IPS-20b (cell line): ENCODE measurements at regions not wholly inside any gene's neighbourhood (a gene's known extent, or its start where the extent isn't known, plus 50 kb on each side); places are given as distances from the start of the nearest gene placed in this dataset.

Source experiments
- H3K27ac ChIP-seq: one replicate; pipeline ENCODE4 v1.5.1; 2013; ENCODE audit warnings: low read length
- H3K27me3 ChIP-seq: 2 replicates; pipeline ENCODE4 v1.6.1; 2013; ENCODE audit warnings: mild to moderate bottlenecking, low read length, inconsistent platforms; ENCODE audit not compliant: insufficient read depth
- H3K36me3 ChIP-seq: 2 replicates; pipeline ENCODE4 v1.6.1; 2013; ENCODE audit warnings: low read depth, mild to moderate bottlenecking, inconsistent platforms, low read length, moderate library complexity; ENCODE audit not compliant: insufficient read depth
- H3K4me1 ChIP-seq: 2 replicates; pipeline ENCODE4 v1.6.1; 2013; ENCODE audit warnings: mild to moderate bottlenecking, control low read depth, inconsistent platforms, low read length, moderate library complexity; ENCODE audit not compliant: insufficient read depth
- H3K4me3 ChIP-seq: 2 replicates; pipeline ENCODE4 v1.5.1; 2013; ENCODE audit warnings: mild to moderate bottlenecking, low read length, inconsistent platforms
- H3K9ac ChIP-seq: 2 replicates; pipeline ENCODE4 v1.6.1; 2013; ENCODE audit warnings: low read depth, mild to moderate bottlenecking, inconsistent platforms, low read length, moderate library complexity
- H3K9me3 ChIP-seq: 2 replicates; pipeline ENCODE4 v1.6.1; 2013; ENCODE audit warnings: mild to moderate bottlenecking, low read depth, low read length, inconsistent platforms; ENCODE audit not compliant: insufficient read depth

DNA sequence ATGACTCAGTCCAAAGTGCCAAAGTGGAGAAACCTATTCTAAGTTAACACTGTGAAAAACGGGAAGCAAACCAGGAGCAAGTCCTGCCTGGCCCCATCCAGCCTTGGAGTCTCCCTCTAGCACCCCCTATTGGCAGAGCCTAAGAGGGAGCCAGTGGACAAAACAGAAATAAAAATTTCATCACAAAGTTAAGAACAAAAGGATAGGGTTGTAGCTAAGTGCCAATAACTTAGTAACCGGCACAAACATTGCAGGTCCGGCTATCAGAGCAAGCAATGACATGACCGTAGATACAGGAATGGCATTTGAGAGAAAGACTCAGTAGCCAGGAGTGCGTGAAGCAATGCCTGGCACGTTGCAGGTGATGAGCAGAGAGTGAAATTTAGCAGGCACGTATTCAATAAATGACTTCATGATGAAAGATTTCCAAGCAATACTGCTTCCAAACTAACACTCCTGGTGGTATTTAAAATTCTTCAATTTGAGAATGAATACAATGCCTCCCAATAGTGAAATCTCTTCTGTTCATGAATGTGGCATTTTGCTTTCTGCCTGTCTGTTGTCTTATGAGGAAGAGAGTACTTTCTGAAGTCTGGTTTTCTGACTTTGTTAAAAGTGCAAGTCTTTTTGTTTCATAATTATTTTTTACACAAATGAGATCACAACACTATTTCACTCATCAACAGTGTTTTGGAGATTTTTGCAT lies 391.0 kb downstream of the OMA1 start:
- H3K27ac ChIP-seq = no peak overlapping the region
- peaks cover 43% of the 10 kb centered on the region for H3K4me1 ChIP-seq
- H3K9ac ChIP-seq = no peak overlapping the region; the same call in 1 of the 2 replicates
- H3K27me3 ChIP-seq = no peaks in the 10 kb centered on the region
- no peak overlapping the region for H3K4me3 ChIP-seq
- H3K36me3 ChIP-seq = no peaks in the 10 kb centered on the region
- H3K9me3 ChIP-seq = no peaks in the 10 kb centered on the region

DNA sequence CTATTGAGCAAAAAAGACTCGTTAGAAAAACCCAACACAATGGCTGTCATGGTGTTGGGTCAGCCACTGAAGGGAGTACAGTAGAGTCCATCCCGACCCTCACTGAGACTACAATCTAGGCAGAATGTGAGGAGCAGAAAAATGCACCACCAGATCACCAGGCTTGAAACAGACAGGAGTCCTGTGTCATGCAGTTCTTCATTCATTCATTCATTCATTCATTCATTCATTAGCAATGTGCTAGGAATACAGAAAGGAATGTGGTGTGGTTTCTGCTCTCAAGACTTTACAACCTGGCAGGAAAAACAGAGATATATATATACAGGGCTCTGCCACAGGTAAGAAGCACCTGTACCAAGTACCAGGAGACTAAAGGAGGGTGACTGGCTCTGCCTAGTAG lies 392.3 kb downstream of the OMA1 start:
- Histone ChIP-seq H3K9me3 (no peaks in the 10 kb centered on the region), H3K4me3 (no peak overlapping the region), H3K27me3 (no peaks in the 10 kb centered on the region), H3K27ac (no peak overlapping the region), H3K4me1 (peaks cover 39% of the 10 kb centered on the region), H3K9ac (no peak overlapping the region), H3K36me3 (no peaks in the 10 kb centered on the region)

DNA sequence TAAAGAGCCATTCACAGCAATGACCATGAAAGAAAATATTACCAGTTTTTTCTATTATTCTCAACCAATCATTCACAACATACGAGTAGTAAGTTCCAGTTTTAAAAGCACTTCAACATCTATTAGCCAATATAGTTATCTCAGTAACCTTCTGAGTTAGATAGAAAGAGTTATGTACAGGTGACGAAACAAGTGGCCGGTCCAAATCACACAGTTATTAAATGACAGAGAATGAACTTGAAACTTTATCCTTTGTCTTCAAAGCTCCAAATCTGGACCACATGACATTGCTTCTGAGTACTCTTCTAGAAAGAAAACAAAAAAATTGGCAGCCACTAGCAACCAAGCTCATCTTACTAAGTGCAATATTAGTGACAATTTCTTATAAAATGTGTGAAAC lies 393.8 kb downstream of the OMA1 start:
- no peak overlapping the region for H3K9ac ChIP-seq
- no peaks in the 10 kb centered on the region for H3K27me3 ChIP-seq
- H3K27ac ChIP-seq = no peak overlapping the region
- H3K4me1 ChIP-seq = peaks cover 25% of the 10 kb centered on the region
- no peak overlapping the region for H3K4me3 ChIP-seq
- no peaks in the 10 kb centered on the region for H3K36me3 ChIP-seq
- no peaks in the 10 kb centered on the region for H3K9me3 ChIP-seq

DNA sequence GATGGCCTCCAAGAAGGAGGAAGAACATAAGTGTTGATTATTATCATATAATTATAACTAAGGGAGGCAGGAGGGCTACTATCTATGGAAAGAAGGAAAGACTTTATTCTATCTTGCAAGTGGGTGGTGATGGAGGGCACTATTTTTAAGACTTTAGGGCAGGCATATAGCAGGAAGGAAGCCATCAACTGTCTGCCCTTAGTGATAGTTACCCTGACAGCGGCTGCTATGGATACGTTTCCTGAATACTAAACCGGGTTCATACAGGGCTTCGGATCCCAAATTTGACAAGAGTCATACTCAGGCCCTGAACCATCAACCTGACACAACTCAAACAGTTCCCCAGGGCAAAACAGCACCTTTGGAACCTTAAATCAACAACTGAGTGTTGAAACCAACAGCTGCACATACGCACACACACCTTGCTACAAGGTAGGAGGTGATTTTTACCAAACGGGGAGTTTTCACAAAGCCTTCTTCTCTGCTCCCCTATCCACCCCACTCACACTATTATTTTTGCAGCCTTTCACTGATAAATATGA lies 397.2 kb downstream of the OMA1 start:
- Histone ChIP-seq H3K27ac (no peak overlapping the region), H3K9ac (no peak overlapping the region), H3K4me3 (no peak overlapping the region), H3K4me1 (no peaks in the 10 kb centered on the region), H3K27me3 (no peaks in the 10 kb centered on the region), H3K36me3 (no peaks in the 10 kb centered on the region), H3K9me3 (no peaks in the 10 kb centered on the region)

DNA sequence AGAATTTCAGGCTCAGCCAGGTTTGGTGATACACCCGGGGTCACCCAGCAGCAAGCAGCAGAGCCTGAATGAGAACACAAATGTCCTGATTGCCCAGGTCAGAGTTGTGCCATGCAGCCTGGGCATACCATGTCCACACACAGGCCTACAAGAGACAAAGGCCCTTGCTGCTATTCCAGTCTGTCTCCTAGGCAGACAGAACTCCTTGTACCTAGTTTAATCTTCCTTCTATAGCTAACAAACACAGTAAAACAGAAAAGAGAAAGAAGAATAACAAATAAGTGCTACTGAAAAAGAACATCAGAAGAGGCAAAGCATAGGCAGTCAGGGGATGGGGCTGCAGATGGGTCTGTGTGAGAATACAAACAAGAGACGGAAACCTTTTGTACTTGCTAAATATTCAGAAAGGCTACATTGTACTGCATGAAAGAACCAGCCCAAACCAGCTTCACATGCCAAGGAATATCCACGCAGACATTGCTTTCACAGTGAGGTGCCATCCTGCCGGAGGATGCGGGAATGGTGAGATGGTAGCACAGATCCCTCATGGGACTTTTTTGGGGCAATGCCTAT lies 401.7 kb downstream of the OMA1 start:
- no peak overlapping the region for H3K9ac ChIP-seq
- H3K27me3 ChIP-seq = no peaks in the 10 kb centered on the region
- no peaks in the 10 kb centered on the region for H3K9me3 ChIP-seq
- H3K4me1 ChIP-seq = no peaks in the 10 kb centered on the region
- H3K4me3 ChIP-seq = no peak overlapping the region
- H3K27ac ChIP-seq = no peak overlapping the region
- H3K36me3 ChIP-seq = no peaks in the 10 kb centered on the region

DNA sequence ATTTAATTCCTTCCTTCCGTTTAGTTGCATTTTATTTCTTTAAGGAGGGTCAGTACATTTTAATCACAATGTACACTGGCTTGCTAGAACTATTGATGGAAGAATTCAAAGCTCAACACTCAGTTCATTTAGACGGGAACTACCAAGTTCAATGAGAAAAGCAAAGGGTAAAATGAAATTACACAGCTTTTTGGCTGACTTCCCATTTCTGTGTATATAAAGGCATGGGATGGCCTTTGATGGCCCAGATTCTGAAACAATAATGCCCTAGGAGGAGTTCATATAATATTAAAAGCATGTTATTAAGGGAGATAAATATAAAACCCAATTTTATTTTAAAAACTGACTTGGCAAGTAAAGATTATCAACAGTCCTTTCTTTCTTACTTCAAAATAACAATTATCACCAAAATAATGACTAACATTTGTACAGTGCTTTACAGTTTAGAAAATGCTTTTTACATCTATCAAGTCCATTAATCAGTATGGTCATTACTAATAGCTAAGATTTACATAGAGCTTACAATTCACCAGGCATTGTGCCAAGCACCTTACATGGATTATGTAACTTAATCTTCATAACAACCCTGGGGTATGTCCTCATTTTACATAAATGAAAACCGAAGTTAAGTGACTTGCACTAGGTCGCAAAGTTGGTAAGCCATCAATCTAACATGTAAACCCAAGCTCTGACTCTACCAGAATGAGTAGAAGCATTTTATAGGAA lies 402.4 kb downstream of the OMA1 start:
- Histone ChIP-seq H3K27ac (no peak overlapping the region), H3K9ac (no peak overlapping the region), H3K4me3 (no peak overlapping the region), H3K9me3 (no peaks in the 10 kb centered on the region), H3K27me3 (no peaks in the 10 kb centered on the region), H3K36me3 (no peaks in the 10 kb centered on the region), H3K4me1 (no peaks in the 10 kb centered on the region)

DNA sequence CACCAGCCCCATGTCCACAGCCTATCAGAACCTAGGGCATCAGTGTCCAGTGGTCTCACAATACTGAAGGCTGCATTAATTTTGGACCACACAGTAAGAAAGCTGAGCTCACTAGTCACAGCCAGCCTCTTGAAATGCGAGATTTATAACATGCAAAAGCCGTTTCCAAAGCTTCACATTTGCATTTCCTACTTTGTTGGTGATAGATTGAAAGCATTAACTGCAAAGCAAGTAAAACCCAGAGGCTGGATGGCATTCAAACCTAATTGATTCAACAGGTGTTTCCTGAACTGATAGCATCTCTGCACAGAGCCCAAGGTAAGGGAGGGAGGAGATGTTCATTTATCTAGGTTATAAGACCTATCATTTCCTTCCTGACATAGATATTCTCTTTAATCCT lies 410.1 kb downstream of the OMA1 start:
- Histone ChIP-seq H3K36me3 (peaks cover 3% of the 10 kb centered on the region; the same call in 1 of the 2 replicates), H3K4me3 (no peak overlapping the region), H3K27me3 (no peaks in the 10 kb centered on the region), H3K9me3 (no peaks in the 10 kb centered on the region), H3K27ac (no peak overlapping the region), H3K4me1 (peaks cover 5% of the 10 kb centered on the region), H3K9ac (no peak overlapping the region)

DNA sequence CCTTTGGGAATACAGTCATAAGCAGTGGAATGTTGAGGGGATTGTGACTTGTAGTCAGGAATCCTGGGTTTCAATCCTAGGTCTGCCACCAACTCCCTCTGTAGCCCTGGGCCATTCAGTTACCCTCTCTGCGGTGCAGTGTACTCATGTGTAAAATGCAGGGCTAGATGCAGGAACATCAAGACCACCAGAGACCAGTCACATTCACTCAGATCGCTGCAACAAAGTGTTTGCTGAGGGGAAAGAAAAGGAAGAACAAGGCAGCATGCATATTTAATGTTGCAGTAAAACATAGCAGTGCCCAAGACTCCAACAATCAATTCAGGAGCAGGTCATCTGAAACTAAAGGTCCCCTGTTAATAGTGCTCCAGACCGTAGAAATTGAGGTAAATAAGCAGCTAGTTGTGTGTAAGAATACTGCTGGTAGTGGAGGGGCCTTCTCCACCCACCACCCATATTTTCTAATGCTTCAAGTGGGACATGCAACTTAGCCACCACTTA lies 410.7 kb downstream of the OMA1 start:
- Histone ChIP-seq H3K36me3 (peaks cover 3% of the 10 kb centered on the region; the same call in 1 of the 2 replicates), H3K27me3 (no peaks in the 10 kb centered on the region), H3K27ac (no peak overlapping the region), H3K4me3 (no peak overlapping the region), H3K9me3 (no peaks in the 10 kb centered on the region), H3K9ac (no peak overlapping the region), H3K4me1 (peaks cover 5% of the 10 kb centered on the region)

DNA sequence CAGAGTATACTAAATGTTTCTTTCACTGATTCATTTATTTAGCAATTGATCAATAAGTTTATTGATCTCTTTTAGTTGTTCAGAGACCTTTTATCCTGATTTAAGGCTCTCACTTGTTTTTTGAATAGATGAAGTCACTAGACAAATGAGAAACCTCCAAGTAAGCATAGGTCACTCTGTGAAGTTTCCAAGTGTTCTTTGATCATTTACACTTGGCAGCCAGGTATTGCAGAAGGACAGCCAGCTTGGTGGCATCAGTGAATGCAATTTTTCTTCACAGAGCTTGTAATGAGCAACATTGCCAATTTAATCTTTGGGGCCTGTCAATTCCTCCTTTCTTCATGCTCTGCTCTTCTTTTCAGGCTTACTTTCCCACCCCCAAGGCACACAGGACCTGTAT lies 413.0 kb downstream of the OMA1 start:
- no peak overlapping the region for H3K27ac ChIP-seq
- H3K4me3 ChIP-seq = no peak overlapping the region
- H3K4me1 ChIP-seq = peaks cover 5% of the 10 kb centered on the region
- H3K27me3 ChIP-seq = no peaks in the 10 kb centered on the region
- no peak overlapping the region for H3K9ac ChIP-seq
- no peaks in the 10 kb centered on the region for H3K9me3 ChIP-seq
- peaks cover 3% of the 10 kb centered on the region; the same call in 1 of the 2 replicates for H3K36me3 ChIP-seq

DNA sequence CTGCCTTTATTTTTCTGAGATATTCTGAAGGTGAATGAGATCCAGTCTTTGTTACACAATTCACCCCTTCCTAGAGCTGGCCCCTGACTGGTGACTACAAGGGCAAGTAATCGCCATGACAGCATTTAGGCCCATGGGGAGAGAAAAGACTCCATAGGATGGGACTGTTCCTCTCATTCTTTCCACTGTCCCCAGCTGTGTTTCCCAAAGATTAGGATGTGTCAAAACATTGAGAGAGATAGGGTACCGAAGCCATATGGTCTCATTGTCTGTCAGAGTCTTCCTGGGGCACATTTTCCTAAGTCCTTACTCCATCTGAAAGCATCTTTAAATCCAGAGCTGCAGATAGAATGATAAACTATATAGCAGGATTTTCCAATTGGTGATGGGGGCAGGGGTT lies 423.5 kb downstream of the OMA1 start:
- H3K4me3 ChIP-seq = no peak overlapping the region
- no peak overlapping the region for H3K27ac ChIP-seq
- no peaks in the 10 kb centered on the region for H3K27me3 ChIP-seq
- no peak overlapping the region for H3K9ac ChIP-seq
- no peaks in the 10 kb centered on the region for H3K4me1 ChIP-seq
- H3K9me3 ChIP-seq = no peaks in the 10 kb centered on the region
- no peaks in the 10 kb centered on the region for H3K36me3 ChIP-seq

DNA sequence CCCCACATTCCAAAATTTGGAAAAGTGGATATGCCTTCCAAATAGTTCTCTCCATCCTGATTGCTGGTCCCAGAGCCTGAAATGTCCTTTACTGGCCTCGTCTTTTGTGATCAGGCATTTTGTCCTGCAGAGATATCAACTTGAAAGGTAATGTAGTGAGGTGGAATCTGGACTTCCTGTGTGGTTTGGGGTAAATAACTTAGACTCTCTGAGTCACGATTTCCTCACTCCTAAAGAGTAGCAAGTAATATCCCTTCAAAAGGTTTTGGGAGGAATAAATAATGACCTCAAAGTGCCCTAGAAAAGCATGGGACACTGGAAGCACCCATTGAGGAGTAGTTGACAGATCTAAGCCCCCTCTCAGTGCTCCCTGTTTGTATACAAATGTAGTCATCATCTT lies 426.6 kb downstream of the OMA1 start:
- Histone ChIP-seq H3K9ac (no peak overlapping the region), H3K27me3 (no peaks in the 10 kb centered on the region), H3K9me3 (peaks cover 16% of the 10 kb centered on the region), H3K4me1 (no peaks in the 10 kb centered on the region), H3K4me3 (no peak overlapping the region), H3K27ac (no peak overlapping the region), H3K36me3 (no peaks in the 10 kb centered on the region)
